Ecto neural progenitor cell (in vitro differentiated cells): ENCODE measurements at regions not wholly inside any gene's neighbourhood (a gene's known extent, or its start where the extent isn't known, plus 50 kb on each side); places are given as distances from the start of the nearest gene placed in this dataset.
"Not testable (repeated sequence)": the region's sequence is repeated elsewhere in the genome, so short reads cannot be mapped to it uniquely, and the experiment has no call there.

Experiments used
- DNase-seq: peaks from one replicate; pipeline ENCODE4 v3.0.0-alpha.2; 2018; ENCODE audit warnings: low spot score

- no peak for DNase-seq
Measured at GRCh38 chr5:135279328-135279727, 119.7 kb downstream of the MACROH2A1 start.

GRCh38 chr5:135276151-135276550, 122.9 kb downstream of the MACROH2A1 start:
- DNase-seq, result no peak

GRCh38 chr5:135273212-135273611, 125.8 kb downstream of the MACROH2A1 start:
- no peak for DNase-seq

GRCh38 chr5:135272311-135272805, 126.7 kb downstream of the MACROH2A1 start:
- no peak for DNase-seq

- no peak for DNase-seq
Measured at GRCh38 chr5:135271533-135272310, 127.3 kb downstream of the MACROH2A1 start.

- no peak for DNase-seq
Measured at GRCh38 chr5:135269931-135270421, 129.1 kb downstream of the MACROH2A1 start.

- DNase-seq, result no peak
Measured at GRCh38 chr5:135269199-135269598, 129.8 kb downstream of the MACROH2A1 start.

GRCh38 chr5:135266975-135267374, 132.1 kb downstream of the MACROH2A1 start:
- DNase-seq, result no peak

GRCh38 chr5:135266303-135266635, 132.8 kb downstream of the MACROH2A1 start:
- no peak for DNase-seq

GRCh38 chr5:135265497-135266302, 133.3 kb downstream of the MACROH2A1 start:
- no peak for DNase-seq

- DNase-seq, result no peak
Measured at GRCh38 chr5:135264451-135265440, 134.3 kb downstream of the MACROH2A1 start.

- DNase-seq, result no peak
Measured at GRCh38 chr5:135263022-135263668, 135.9 kb downstream of the MACROH2A1 start.

- DNase-seq, result no peak
Measured at GRCh38 chr5:135262364-135262763, 136.7 kb downstream of the MACROH2A1 start.

GRCh38 chr5:135260108-135260507, 138.9 kb downstream of the MACROH2A1 start:
- DNase-seq, result not testable (repeated sequence)

GRCh38 chr5:135255461-135256178, 143.4 kb downstream of the MACROH2A1 start:
- DNase-seq, result no peak

GRCh38 chr5:135254183-135254582, 144.8 kb downstream of the MACROH2A1 start:
- no peak for DNase-seq

- no peak for DNase-seq
Measured at GRCh38 chr5:135253601-135254178, 145.3 kb downstream of the MACROH2A1 start.

GRCh38 chr5:135251093-135251492, 147.9 kb downstream of the MACROH2A1 start:
- DNase-seq, result peak; percentile 55

- DNase-seq, result no peak
Measured at GRCh38 chr5:135250671-135251070, 148.4 kb downstream of the MACROH2A1 start.

- peak; percentile 29 for DNase-seq
Measured at GRCh38 chr5:135249658-135250057, 149.4 kb downstream of the MACROH2A1 start.
